ENCODE measurements at regions not wholly inside any gene's neighbourhood (a gene's known extent, or its start where the extent isn't known, plus 50 kb on each side); places are given as distances from the start of the nearest gene placed in this dataset.

GRCh38 chr16:7246578-7246977 is 86.1 kb upstream of the RBFOX1 start:
- no peaks in the 10 kb centered on the region for H4K20me1 ChIP-seq (replicated peaks; ENCODE audit: insufficient read depth)
- no peaks in the 10 kb centered on the region for H3K4me1 Mint-ChIP-seq
- no peak overlapping the region for H3K4me3 Mint-ChIP-seq
- H3K36me3 Mint-ChIP-seq (ENCODE audit: low read depth), result no peaks in the 10 kb centered on the region
- H3K9me3 Mint-ChIP-seq, result peaks cover 45% of the 10 kb centered on the region; the same call in 2 of the 3 replicates
- H3K27ac Mint-ChIP-seq, result no peak overlapping the region
- no peaks in the 10 kb centered on the region for H3K27me3 Mint-ChIP-seq (ENCODE audit: insufficient read depth, low read depth, poor library complexity)
- H3K79me2 ChIP-seq (replicated peaks; ENCODE audit: insufficient read depth), result no peaks in the 10 kb centered on the region
- no peak overlapping the region for H3K4me3 ChIP-seq
- peak; percentile 67 for ATAC-seq
- H2AFZ ChIP-seq, result no peak overlapping the region
- peak; percentile 21 for DNase-seq (ENCODE audit: low spot score)
- H3K9me2 ChIP-seq (ENCODE audit: insufficient read depth), result no peaks in the 10 kb centered on the region
- H3K4me1 ChIP-seq (ENCODE audit: insufficient read depth), result no peaks in the 10 kb centered on the region
- H3K27ac ChIP-seq (ENCODE audit: low read depth), result no peak overlapping the region
- no peak for TF ChIP-seq STAT1 (IDR thresholded peaks at IDR 0.05; ENCODE audit: unreplicated experiment)
- TF ChIP-seq REST (IDR thresholded peaks at IDR 0.05; ENCODE audit: unreplicated experiment), result peak; percentile 70
- no peak overlapping the region for H3K4me2 ChIP-seq
- H3K27me3 ChIP-seq (ENCODE audit: insufficient read depth), result no peaks in the 10 kb centered on the region
- H3F3A ChIP-seq (replicated peaks; ENCODE audit: low read depth), result no peaks in the 10 kb centered on the region
- no peaks in the 10 kb centered on the region for H3K36me3 ChIP-seq (ENCODE audit: insufficient read depth)

- Histone ChIP-seq H2AFZ (no peak overlapping the region), H3K79me2 (replicated peaks; ENCODE audit: insufficient read depth) (no peaks in the 10 kb centered on the region), H3K27ac (ENCODE audit: low read depth) (no peak overlapping the region), H3F3A (replicated peaks; ENCODE audit: low read depth) (no peaks in the 10 kb centered on the region), H3K4me1 (ENCODE audit: insufficient read depth) (no peaks in the 10 kb centered on the region), H3K27me3 (ENCODE audit: insufficient read depth) (no peaks in the 10 kb centered on the region), H3K4me3 (no peak overlapping the region), H3K4me2 (no peak overlapping the region), H3K9me2 (ENCODE audit: insufficient read depth) (no peaks in the 10 kb centered on the region), H4K20me1 (replicated peaks; ENCODE audit: insufficient read depth) (no peaks in the 10 kb centered on the region), H3K36me3 (ENCODE audit: insufficient read depth) (0 out of 2 replicates have a peak, but pooled peaks cover 8% of the 10 kb centered on the region)
- Mint-ChIP-seq H3K36me3 (ENCODE audit: low read depth) (no peaks in the 10 kb centered on the region), H3K9me3 (peaks cover 56% of the 10 kb centered on the region; the same call in 2 of the 3 replicates), H3K27me3 (ENCODE audit: insufficient read depth, low read depth, poor library complexity) (no peaks in the 10 kb centered on the region), H3K4me1 (0 out of 3 replicates have a peak, but pooled peaks cover 4% of the 10 kb centered on the region), H3K4me3 (no peak overlapping the region), H3K27ac (no peak overlapping the region)
- ATAC-seq (no peak), DNase-seq (ENCODE audit: low spot score) (no peak)
- TF ChIP-seq JUNB (IDR thresholded peaks at IDR 0.05; ENCODE audit: unreplicated experiment) (no peak), ZNF462 (CRISPR knock-in tag; IDR thresholded peaks at IDR 0.05) (no peak)
Measured at GRCh38 chr16:7239547-7239946, 93.1 kb upstream of the RBFOX1 start.
